Esophagus muscularis mucosa (tissue), 4 donors: ENCODE measurements at regions not wholly inside any gene's neighbourhood (a gene's known extent, or its start where the extent isn't known, plus 50 kb on each side); places are given as distances from the start of the nearest gene placed in this dataset.
"Not testable (repeated sequence)": the region's sequence is repeated elsewhere in the genome, so short reads cannot be mapped to it uniquely, and the experiment has no call there.

Experiments
- DNase-seq: peaks from one replicate; pipeline ENCODE4 v3.0.0-alpha.2; 2017; ENCODE audit errors: extremely low spot score
- H3K27ac ChIP-seq, 4 donors: fragments of 200-600 bp; sonication (generic); replicated peaks in 1 of 4; 1 replicate in 3 of 4; 2 replicates in 1 of 4; pipeline ENCODE4 v1.5.1; 2016 to 2019; ENCODE audit warnings: mild to moderate bottlenecking in 1 of 4
- H3K27me3 ChIP-seq, 4 donors: fragments of 200-600 bp; sonication (generic); one replicate each; pipeline versions ENCODE4 v1.5.1 to v1.6.0; 2016 to 2019
- H3K36me3 ChIP-seq, 4 donors: fragments of 200-600 bp; sonication (generic); one replicate each; pipeline ENCODE4 v1.5.1; 2016 to 2019
- H3K4me1 ChIP-seq, 4 donors: fragments of 200-600 bp; sonication (generic); one replicate each; pipeline ENCODE4 v1.5.1; 2016 to 2019
- H3K4me3 ChIP-seq, 4 donors: fragments of 200-600 bp; sonication (generic); 1 replicate in 2 of 4; 2 replicates in 2 of 4; pipeline ENCODE4 v1.5.1; 2016 to 2019; ENCODE audit warnings: mild to moderate bottlenecking in 4 of 4, moderate library complexity in 1 of 4
- H3K9me3 ChIP-seq, 4 donors: fragments of 200-600 bp; sonication (generic); 1 replicate in 3 of 4; 2 replicates in 1 of 4; pipeline ENCODE4 v1.5.1; 2016 to 2019
- EP300 ChIP-seq: sonication (generic); formaldehyde crosslinking; IDR thresholded peaks from one replicate; pipeline ENCODE4 v1.6.1; 2017; ENCODE audit warnings: antibody characterized with exemption
- POLR2A ChIP-seq: fragments of 450-650 bp; IDR thresholded peaks from one replicate; pipeline ENCODE4 v1.6.1; 2017; ENCODE audit warnings: antibody characterized with exemption, moderate library complexity, mild to moderate bottlenecking, low read depth
- POLR2AphosphoS5 ChIP-seq, 2 donors: sonication (generic); formaldehyde crosslinking; IDR thresholded peaks; one replicate each; pipeline ENCODE4 v1.6.1; 2017; ENCODE audit warnings: antibody characterized with exemption in 2 of 2
- WGBS: methylation state at CpG from one replicate; pipeline ENCODE4 v1.1.5; 2018; 5-methylcytosine and 5-hydroxymethylcytosine counted together
- intact Hi-C: fragments of 100-400 bp; cut with DNase I; formaldehyde crosslinking; loops from one replicate; pipeline ENCODE4 v1.15.1; 2023
- TF ChIP-seq, protein P1 (sequence below), 3 experiments: fragments of 200-600 bp in 2 of 3; fragments of 450-650 bp in 1 of 3; sonication (generic) in 2 of 3; IDR thresholded peaks; one replicate each; pipeline ENCODE4 v1.5.1; 2017 to 2019; ENCODE audit warnings: antibody characterized with exemption in 3 of 3, mild to moderate bottlenecking in 2 of 3, moderate library complexity in 1 of 3

DNA sequence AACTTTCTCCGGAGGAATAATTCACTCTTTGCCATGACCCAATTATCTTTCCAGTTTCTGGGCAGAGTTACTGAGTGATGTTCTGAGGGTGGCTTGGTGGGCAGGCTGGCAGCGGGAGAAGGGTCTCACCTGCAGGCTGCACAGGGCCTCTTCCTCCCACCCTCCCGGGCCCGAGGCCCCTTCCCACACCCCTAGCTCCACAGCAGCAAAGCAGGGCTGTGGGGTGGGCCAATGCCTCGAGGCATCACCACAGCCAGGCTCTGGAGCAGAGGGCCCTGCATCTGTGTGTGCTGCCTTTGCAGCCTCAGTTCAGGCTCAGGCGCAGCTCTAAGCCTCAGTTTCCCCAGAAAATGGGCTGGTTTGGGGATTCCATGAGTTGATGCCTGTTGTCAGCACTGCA lies 120.2 kb upstream of the FOXD4L5 start:
- no peak for DNase-seq
- 90% methylated on average over 4 of the region's 6 CpGs for WGBS

DNA sequence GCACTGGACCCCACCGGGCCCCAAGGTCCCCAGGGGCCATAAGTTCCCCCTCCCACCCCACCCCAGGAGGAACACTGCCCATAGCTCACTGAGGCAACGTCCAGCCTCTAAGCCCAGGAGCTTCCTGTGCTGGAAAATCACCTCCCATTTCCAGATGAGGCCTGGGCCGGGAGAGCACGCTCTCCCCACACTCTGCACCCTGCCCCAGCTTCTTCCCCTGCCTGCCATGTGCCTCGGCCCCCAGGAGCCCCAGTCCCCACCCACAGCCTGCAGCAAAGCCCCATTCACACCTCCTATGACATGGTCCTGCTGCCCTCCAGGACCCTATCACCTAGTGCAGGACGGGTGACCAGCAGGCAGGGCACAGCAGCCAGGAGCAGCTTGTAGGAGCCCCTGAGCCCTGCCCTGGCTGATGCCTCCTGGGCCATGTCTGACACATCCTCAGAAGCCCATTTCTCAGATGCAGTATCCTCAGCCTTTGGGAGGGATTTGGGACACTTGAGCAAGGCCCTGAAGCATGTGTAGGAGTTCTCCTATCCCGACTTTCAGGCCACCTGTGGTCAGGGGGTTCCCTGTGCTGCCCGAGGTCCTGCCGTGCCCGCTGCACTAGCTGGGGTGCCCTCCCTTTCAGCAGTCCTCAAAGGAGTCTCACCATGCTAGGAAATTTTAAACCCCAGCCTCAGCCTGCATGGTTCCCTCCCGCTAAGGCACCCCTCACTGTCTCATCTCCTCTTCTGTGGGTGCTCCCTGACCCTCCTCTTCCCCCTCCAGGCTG lies 119.4 kb upstream of the FOXD4L5 start:
- WGBS = 69% methylated on average over 7 of the region's 11 CpGs
- DNase-seq = no peak

More for the DNA sequence above, 120.2 kb upstream of the FOXD4L5 start:
- intact Hi-C loops = no loop called here
- Histone ChIP-seq H3K36me3 (no peaks in the 10 kb centered on the region), H3K9me3 (peaks cover 0 to 7% (median 2%) of the 10 kb centered on the region in 4 donors), H3K27ac (no peak overlapping the region), H3K27me3 (peaks cover 0 to 10% (median 0%) of the 10 kb centered on the region in 4 donors), H3K4me1 (no peaks in the 10 kb centered on the region), H3K4me3 (no peak overlapping the region)
- TF ChIP-seq EP300 (no peak), POLR2A (no peak), POLR2AphosphoS5 (IDR thresholded peaks at IDR 0.05) (no peak)
- TF ChIP-seq, protein P1, sequence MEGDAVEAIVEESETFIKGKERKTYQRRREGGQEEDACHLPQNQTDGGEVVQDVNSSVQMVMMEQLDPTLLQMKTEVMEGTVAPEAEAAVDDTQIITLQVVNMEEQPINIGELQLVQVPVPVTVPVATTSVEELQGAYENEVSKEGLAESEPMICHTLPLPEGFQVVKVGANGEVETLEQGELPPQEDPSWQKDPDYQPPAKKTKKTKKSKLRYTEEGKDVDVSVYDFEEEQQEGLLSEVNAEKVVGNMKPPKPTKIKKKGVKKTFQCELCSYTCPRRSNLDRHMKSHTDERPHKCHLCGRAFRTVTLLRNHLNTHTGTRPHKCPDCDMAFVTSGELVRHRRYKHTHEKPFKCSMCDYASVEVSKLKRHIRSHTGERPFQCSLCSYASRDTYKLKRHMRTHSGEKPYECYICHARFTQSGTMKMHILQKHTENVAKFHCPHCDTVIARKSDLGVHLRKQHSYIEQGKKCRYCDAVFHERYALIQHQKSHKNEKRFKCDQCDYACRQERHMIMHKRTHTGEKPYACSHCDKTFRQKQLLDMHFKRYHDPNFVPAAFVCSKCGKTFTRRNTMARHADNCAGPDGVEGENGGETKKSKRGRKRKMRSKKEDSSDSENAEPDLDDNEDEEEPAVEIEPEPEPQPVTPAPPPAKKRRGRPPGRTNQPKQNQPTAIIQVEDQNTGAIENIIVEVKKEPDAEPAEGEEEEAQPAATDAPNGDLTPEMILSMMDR (IDR thresholded peaks at IDR 0.05) = no peak

DNA sequence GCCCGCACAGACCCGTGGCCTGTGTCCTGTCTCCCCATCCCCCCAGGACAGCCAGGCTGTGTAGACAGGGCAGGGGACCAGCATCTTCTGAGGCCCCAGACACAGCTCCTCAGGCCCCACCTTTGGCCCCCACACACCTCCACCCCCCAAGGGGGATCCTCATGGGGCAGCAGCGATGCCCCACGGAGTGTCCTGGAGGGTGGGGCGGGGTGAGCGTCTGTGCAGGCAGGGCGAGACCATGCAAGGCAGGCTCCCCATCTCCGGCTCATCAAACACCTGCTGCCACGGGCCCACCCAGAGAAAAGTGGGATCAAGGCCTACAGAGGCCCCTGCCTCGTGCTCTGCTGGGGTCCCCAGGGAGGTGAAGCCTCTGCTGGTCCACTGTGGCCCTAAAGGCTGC lies 118.7 kb upstream of the FOXD4L5 start:
- H3K27me3 ChIP-seq = peaks cover 0 to 5% (median 0%) of the 10 kb centered on the region in 4 donors
- no peak for DNase-seq
- WGBS = 100% methylated on average over 2 of the region's 10 CpGs
- no peaks in the 10 kb centered on the region for H3K4me1 ChIP-seq
- intact Hi-C loops = no loop called here
- H3K9me3 ChIP-seq = peaks cover 0 to 7% (median 2%) of the 10 kb centered on the region in 4 donors
- no peaks in the 10 kb centered on the region for H3K36me3 ChIP-seq
- no peak overlapping the region for H3K4me3 ChIP-seq
- H3K27ac ChIP-seq = no peak overlapping the region
- TF ChIP-seq, protein P1 (IDR thresholded peaks at IDR 0.05) = no peak
- TF ChIP-seq POLR2AphosphoS5 (IDR thresholded peaks at IDR 0.05) (no peak), EP300 (no peak), POLR2A (no peak)

More for the DNA sequence above, 119.4 kb upstream of the FOXD4L5 start:
- Histone ChIP-seq H3K4me1 (no peaks in the 10 kb centered on the region), H3K27ac (no peak overlapping the region), H3K36me3 (no peaks in the 10 kb centered on the region), H3K9me3 (peaks cover 0 to 7% (median 2%) of the 10 kb centered on the region in 4 donors), H3K27me3 (peaks cover 0 to 5% (median 0%) of the 10 kb centered on the region in 4 donors), H3K4me3 (no peak overlapping the region)
- intact Hi-C loops = no loop called here
- TF ChIP-seq, protein P1 (IDR thresholded peaks at IDR 0.05) = no peak
- TF ChIP-seq EP300 (no peak), POLR2A (no peak), POLR2AphosphoS5 (IDR thresholded peaks at IDR 0.05) (no peak)

DNA sequence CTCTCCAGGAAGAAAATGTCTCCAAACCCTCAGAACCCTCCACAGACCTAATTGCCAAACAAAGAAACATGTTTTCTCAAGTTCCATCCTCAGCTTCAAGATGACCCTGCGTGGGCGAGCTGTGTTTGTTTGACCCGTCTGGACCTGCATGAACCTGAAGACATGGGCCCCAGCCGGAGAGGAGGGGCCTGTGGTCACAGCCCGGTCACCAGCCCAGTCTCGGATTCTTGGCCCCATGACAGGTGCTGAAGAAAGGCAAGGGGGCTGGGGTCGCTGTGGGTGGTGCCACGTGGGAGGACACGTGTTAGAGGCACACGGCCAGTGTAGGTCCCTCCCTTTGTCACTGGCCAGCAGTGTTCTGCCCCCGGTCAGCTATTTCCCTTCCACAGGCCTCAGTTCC lies 118.1 kb upstream of the FOXD4L5 start:
- H3K9me3 ChIP-seq, intact Hi-C loops, H3K36me3 ChIP-seq, H3K27me3 ChIP-seq, H3K4me1 ChIP-seq, H3K4me3 ChIP-seq, H3K27ac ChIP-seq, DNase-seq: not testable (repeated sequence)
- 90% methylated on average over 5 of the region's 11 CpGs for WGBS

DNA sequence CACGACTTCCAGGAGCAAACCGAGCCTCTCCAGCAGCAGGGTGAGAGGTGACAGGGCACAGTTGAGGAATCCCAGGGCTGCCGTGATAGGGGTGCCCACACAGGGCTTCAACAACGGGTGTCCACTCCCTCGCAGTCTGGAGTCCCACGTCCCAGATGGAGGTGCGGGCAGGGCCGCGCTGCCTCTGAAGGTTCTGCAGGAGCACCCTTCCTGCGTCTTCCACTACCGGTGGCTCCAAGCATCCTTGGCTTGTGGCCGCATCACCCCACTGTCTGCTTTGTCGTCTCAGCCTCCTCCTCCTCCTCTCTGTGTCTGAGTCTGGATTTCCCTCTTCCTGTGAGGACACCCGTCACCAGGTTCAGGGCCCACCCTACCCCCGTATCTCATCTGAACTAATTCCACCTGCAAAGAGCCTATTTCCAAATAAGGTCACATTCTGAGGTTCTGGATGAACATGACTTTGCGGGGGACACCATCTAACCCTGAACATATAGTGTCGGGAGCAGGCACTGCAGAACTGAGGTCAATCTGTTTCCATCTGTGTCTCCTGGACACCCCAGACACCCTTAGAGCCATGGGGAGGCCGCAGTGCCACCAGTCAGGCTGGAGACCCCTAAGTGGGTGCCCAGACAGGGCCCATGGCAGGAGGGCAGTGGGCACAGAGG lies 117.3 kb upstream of the FOXD4L5 start:
- H3K4me1 ChIP-seq, H3K27me3 ChIP-seq, H3K36me3 ChIP-seq, intact Hi-C loops, DNase-seq, H3K4me3 ChIP-seq, H3K9me3 ChIP-seq, H3K27ac ChIP-seq: not testable (repeated sequence)
- 93% methylated on average over 17 of the region's 18 CpGs for WGBS

DNA sequence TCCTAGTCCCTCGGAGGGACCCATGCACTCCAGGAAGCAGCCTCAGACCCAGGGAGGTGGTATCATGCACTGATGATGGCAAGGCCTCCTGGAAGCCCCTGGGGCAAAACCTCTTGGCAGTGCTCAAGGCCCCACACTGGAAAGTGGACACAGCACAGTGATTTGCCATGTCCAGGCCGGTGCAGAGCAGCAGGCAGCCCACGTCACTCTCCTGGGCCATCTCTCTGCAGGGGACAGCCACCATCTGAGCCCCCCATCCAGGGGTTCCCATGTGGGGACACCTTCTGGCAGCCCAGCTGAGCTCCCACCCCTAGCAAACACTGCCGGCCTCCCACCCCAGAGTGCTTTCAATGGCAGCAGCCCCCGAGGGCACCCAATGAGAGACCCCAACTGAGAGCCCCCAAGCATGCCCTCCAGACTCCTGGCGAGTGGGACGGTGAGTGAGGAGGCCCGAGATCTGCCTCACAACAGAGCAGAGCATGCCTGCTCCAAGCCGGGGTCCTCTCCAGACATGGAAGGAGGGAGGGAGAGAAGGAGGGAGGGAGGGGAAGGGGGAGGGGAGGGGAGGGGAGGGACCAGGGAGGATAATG lies 116.5 kb upstream of the FOXD4L5 start:
- H3K27ac ChIP-seq, H3K27me3 ChIP-seq, H3K9me3 ChIP-seq, intact Hi-C loops, DNase-seq, H3K4me3 ChIP-seq, H3K36me3 ChIP-seq, H3K4me1 ChIP-seq: not testable (repeated sequence)
- 68% methylated on average over 4 of the region's 9 CpGs for WGBS
